IMR-90 (cell line): ENCODE measurements at regions not wholly inside any gene's neighbourhood (a gene's known extent, or its start where the extent isn't known, plus 50 kb on each side); places are given as distances from the start of the nearest gene placed in this dataset.

Experiments
- ATAC-seq: fragments of 200-7000 bp; cut with Tn5 transposase; 2 replicates; pipeline ENCODE4 v1.9.1; 2020; ENCODE audit warnings: low read depth, mild to moderate bottlenecking, moderate library complexity
- BruUV-seq: library from RNA; stranded (reverse); fragments of 400-500 nt; replicated peaks from 2 replicates; lab custom pipeline; 2021; lab: Mats Ljungman, UMichigan
- CTCF ChIA-PET: fragments of 300-600 bp; formaldehyde crosslinking; extraction: SDS; loops from one replicate; lab custom pipeline; 2021; ENCODE audit warnings: antibody characterized with exemption; lab: Yijun Ruan, JAX
- POLR2A ChIA-PET: fragments of 300-600 bp; sonication (Branson Sonifier 250); formaldehyde crosslinking; loops from one replicate; lab custom pipeline; 2022; ENCODE audit warnings: antibody characterized with exemption; ENCODE audit not compliant: unreplicated experiment; lab: Charles Lee
- DNase-seq: peaks from one replicate; pipeline ENCODE4 v3.0.0; 2013
- H2AFZ ChIP-seq: replicated peaks from 2 replicates; pipeline ENCODE3; 2013; ENCODE audit warnings: low read length, mild to moderate bottlenecking; ENCODE audit not compliant: poor library complexity
- H2AK5ac ChIP-seq: 2 replicates; pipeline ENCODE4 v1.6.1; 2013; ENCODE audit warnings: low read depth, low read length, inconsistent platforms
- H2AK9ac ChIP-seq: replicated peaks from 2 replicates; pipeline ENCODE3; 2013; ENCODE audit warnings: mild to moderate bottlenecking, low read depth, low read length, moderate library complexity; ENCODE audit not compliant: poor library complexity
- H2BK120ac ChIP-seq: 2 replicates; pipeline ENCODE4 v1.6.1; 2013; ENCODE audit warnings: low read depth, low read length, inconsistent platforms
- H2BK15ac ChIP-seq: 3 replicates; pipeline ENCODE4 v1.6.1; 2013; ENCODE audit warnings: low read depth, low read length, inconsistent platforms
- H2BK20ac ChIP-seq: 2 replicates; pipeline ENCODE4 v1.6.1; 2013; ENCODE audit warnings: low read depth, mild to moderate bottlenecking, inconsistent platforms, low read length, moderate library complexity
- H2BK5ac ChIP-seq: 2 replicates; pipeline ENCODE4 v1.6.1; 2013; ENCODE audit warnings: mild to moderate bottlenecking, low read depth, low read length, inconsistent platforms; ENCODE audit not compliant: poor library complexity, severe bottlenecking
- H3K14ac ChIP-seq: replicated peaks from 2 replicates; pipeline ENCODE4 v1.6.1; 2013; ENCODE audit warnings: low read depth, low read length, inconsistent platforms
- H3K18ac ChIP-seq: 2 replicates; pipeline ENCODE4 v1.6.1; 2013; ENCODE audit warnings: low read depth, low read length, control low read depth
- H3K23ac ChIP-seq: 2 replicates; pipeline ENCODE4 v1.6.1; 2013; ENCODE audit warnings: low read depth, low read length, inconsistent platforms
- H3K27ac ChIP-seq: 2 replicates; pipeline ENCODE4 v1.5.1; 2013; ENCODE audit warnings: mild to moderate bottlenecking, control low read depth, low read length; ENCODE audit not compliant: insufficient read depth
- H3K27me3 ChIP-seq: 2 replicates; pipeline ENCODE4 v1.6.1; 2013; ENCODE audit warnings: low read length; ENCODE audit not compliant: control insufficient read depth, insufficient read depth
- H3K36me3 ChIP-seq: 2 replicates; pipeline ENCODE4 v1.6.1; 2013; ENCODE audit warnings: low read length, mixed read lengths; ENCODE audit not compliant: control insufficient read depth, insufficient read depth
- H3K4ac ChIP-seq: 2 replicates; pipeline ENCODE4 v1.6.1; 2013; ENCODE audit warnings: low read depth, low read length, inconsistent platforms
- H3K4me1 ChIP-seq: 2 replicates; pipeline ENCODE4 v1.6.1; 2013; ENCODE audit warnings: low read length, mixed read lengths; ENCODE audit not compliant: control insufficient read depth, insufficient read depth
- H3K4me2 ChIP-seq: 2 replicates; pipeline ENCODE4 v1.6.1; 2013; ENCODE audit warnings: low read depth, mild to moderate bottlenecking, control low read depth, low read length, moderate library complexity
- H3K4me3 ChIP-seq: 2 replicates; pipeline ENCODE4 v1.5.1; 2013; ENCODE audit warnings: low read depth, mild to moderate bottlenecking, control low read depth, low read length, moderate library complexity; ENCODE audit not compliant: insufficient read depth
- H3K56ac ChIP-seq: 2 replicates; pipeline ENCODE4 v1.6.1; 2013; ENCODE audit warnings: low read length, inconsistent platforms; ENCODE audit not compliant: insufficient read depth; ENCODE audit errors: extremely low read depth
- H3K79me1 ChIP-seq, 2 experiments: 2 replicates each; pipeline ENCODE4 v1.6.1; 2013; ENCODE audit warnings: low read length in 2 of 2, inconsistent platforms in 1 of 2, low read depth in 1 of 2
- H3K9ac ChIP-seq: 2 replicates; pipeline ENCODE4 v1.6.1; 2013; ENCODE audit warnings: low read depth, low read length, control low read depth
- H3K9me1 ChIP-seq: 2 replicates; pipeline ENCODE4 v1.6.1; 2013; ENCODE audit warnings: low read length, inconsistent platforms; ENCODE audit not compliant: insufficient read depth
- H3K9me3 ChIP-seq: 2 replicates; pipeline ENCODE4 v1.6.1; 2013; ENCODE audit warnings: low read length; ENCODE audit not compliant: control insufficient read depth, insufficient read depth
- H4K20me1 ChIP-seq: 2 replicates; pipeline ENCODE4 v1.6.1; 2013; ENCODE audit warnings: low read length, inconsistent platforms; ENCODE audit not compliant: insufficient read depth
- H4K5ac ChIP-seq: 2 replicates; pipeline ENCODE4 v1.6.1; 2013; ENCODE audit warnings: mild to moderate bottlenecking, low read depth, low read length, control low read depth
- H4K8ac ChIP-seq, 2 experiments: 2 replicates each; pipeline ENCODE4 v1.6.1; 2013; ENCODE audit warnings: low read depth in 2 of 2, low read length in 2 of 2, control low read depth in 1 of 2, inconsistent platforms in 1 of 2
- H4K91ac ChIP-seq: 2 replicates; pipeline ENCODE4 v1.6.1; 2013; ENCODE audit warnings: low read depth, low read length, inconsistent platforms; ENCODE audit not compliant: insufficient read depth
- CEBPB ChIP-seq: IDR thresholded peaks from 2 replicates; pipeline ENCODE4 v1.6.1; 2012; ENCODE audit warnings: low read depth, low read length, improper control_type of control experiment
- FOS ChIP-seq: fragments of 150-350 bp; IDR thresholded peaks from 2 replicates; pipeline ENCODE4 v1.6.1; 2016; ENCODE audit warnings: low read depth, low read length
- MAFK ChIP-seq: IDR thresholded peaks from 2 replicates; pipeline ENCODE4 v1.6.1; 2012; ENCODE audit warnings: low read depth, low read length, improper control_type of control experiment
- MAZ ChIP-seq: IDR thresholded peaks from 2 replicates; pipeline ENCODE4 v1.6.1; 2012; ENCODE audit warnings: low read depth, mild to moderate bottlenecking, low read length, improper control_type of control experiment, moderate library complexity, borderline replicate concordance
- POLR2A ChIP-seq: IDR thresholded peaks from 2 replicates; pipeline ENCODE4 v1.6.1; 2012; ENCODE audit warnings: mild to moderate bottlenecking, low read depth, low read length
- RFX5 ChIP-seq: IDR thresholded peaks from 2 replicates; pipeline ENCODE4 v1.8.0; 2012; ENCODE audit warnings: low read depth, mild to moderate bottlenecking, low read length, moderate library complexity
- WGBS, 2 experiments: methylation state at CpG; one replicate each; pipeline versions ENCODE4 v1.1.5 to v1.1.7; 2013; ENCODE audit warnings: missing lambda C conversion rate in 2 of 2; ENCODE audit not compliant: insufficient read length in 1 of 2; ENCODE audit errors: extremely low coverage in 2 of 2; 5-methylcytosine and 5-hydroxymethylcytosine counted together
- dilution Hi-C: fragments of 300-500 bp; cut with HindIII; formaldehyde crosslinking; loops from one replicate; pipeline ENCODE4 v1.14.3; 2018; ENCODE audit warnings: low sequenced_read_pairs; ENCODE audit not compliant: unreplicated experiment
- in situ Hi-C: fragments of 300-500 bp; cut with MboI; formaldehyde crosslinking; loops from 3 replicates; pipeline ENCODE4 v1.14.3; 2019; ENCODE audit warnings: low sequenced_read_pairs, inconsistent platforms, mixed read lengths
- intact Hi-C: fragments of 100-400 bp; cut with micrococcal nuclease; formaldehyde crosslinking; loops from 2 replicates; pipeline ENCODE4 v1.10.0; 2022
- TF ChIP-seq, protein P1 (sequence below): fragments of 150-350 bp; IDR thresholded peaks from 2 replicates; pipeline ENCODE4 v1.6.1; 2016; ENCODE audit warnings: low read depth, mild to moderate bottlenecking, low read length, moderate library complexity, borderline replicate concordance

DNA sequence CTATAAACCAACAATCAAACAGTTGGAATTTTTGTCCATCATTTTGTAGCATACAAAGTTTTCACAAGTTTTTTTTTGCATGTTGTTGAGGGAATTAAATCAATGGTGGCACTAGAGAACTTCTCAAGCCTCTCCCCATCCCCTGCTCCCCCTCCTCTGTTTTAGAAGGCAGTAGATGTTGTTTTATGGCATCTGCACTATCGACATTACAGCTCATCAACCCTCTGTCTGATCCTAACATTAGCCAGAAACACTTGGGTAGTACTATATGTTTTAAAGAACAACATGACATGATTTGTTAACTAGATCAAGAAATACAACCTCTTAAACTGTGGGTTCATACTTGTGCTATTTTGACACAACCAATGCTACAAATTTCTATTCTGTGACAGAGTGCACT lies 306.5 kb upstream of the NR5A2 start:
- peaks cover 3% of the 10 kb centered on the region for H3K27me3 ChIP-seq
- TF ChIP-seq, protein P1, sequence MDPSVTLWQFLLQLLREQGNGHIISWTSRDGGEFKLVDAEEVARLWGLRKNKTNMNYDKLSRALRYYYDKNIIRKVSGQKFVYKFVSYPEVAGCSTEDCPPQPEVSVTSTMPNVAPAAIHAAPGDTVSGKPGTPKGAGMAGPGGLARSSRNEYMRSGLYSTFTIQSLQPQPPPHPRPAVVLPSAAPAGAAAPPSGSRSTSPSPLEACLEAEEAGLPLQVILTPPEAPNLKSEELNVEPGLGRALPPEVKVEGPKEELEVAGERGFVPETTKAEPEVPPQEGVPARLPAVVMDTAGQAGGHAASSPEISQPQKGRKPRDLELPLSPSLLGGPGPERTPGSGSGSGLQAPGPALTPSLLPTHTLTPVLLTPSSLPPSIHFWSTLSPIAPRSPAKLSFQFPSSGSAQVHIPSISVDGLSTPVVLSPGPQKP = no peak
- TF ChIP-seq POLR2A (no peak), CEBPB (no peak), FOS (no peak), MAFK (no peak), MAZ (no peak), RFX5 (no peak)
- CTCF ChIA-PET = interaction anchor here (0.6 kb wide), 1 partner anchor 788 kb away, joined by 3 read pairs; no protein-coding TSS in a partner anchor
- H4K91ac ChIP-seq = no peak overlapping the region
- no peak overlapping the region for H3K23ac ChIP-seq
- dilution Hi-C loops = no loop called here
- no peak overlapping the region for H3K4ac ChIP-seq
- H3K4me3 ChIP-seq = no peak overlapping the region
- no peak overlapping the region for H4K5ac ChIP-seq
- H3K56ac ChIP-seq = no peak overlapping the region
- H3K27ac ChIP-seq = no peak overlapping the region
- no peak overlapping the region for H2AK5ac ChIP-seq
- H3K9me1 ChIP-seq = no peaks in the 10 kb centered on the region
- no peak overlapping the region for H2AFZ ChIP-seq
- no peak overlapping the region for H3K18ac ChIP-seq
- H3K4me2 ChIP-seq = no peak overlapping the region
- no peak overlapping the region for H3K14ac ChIP-seq
- H2BK20ac ChIP-seq = no peak overlapping the region
- H4K8ac ChIP-seq = no peak overlapping the region
- DNase-seq (no peak), ATAC-seq (no peak)
- no peak overlapping the region for H2BK15ac ChIP-seq
- no peaks in the 10 kb centered on the region for H3K4me1 ChIP-seq
- no peaks in the 10 kb centered on the region for H4K20me1 ChIP-seq
- no peak overlapping the region for H2BK120ac ChIP-seq
- BruUV-seq = no TSS peak
- H3K9me3 ChIP-seq = no peaks in the 10 kb centered on the region; the same call in 1 of the 2 replicates
- H3K9ac ChIP-seq = no peak overlapping the region
- in situ Hi-C loops = no loop called here
- no peak overlapping the region for H2AK9ac ChIP-seq
- H3K79me1 ChIP-seq = no peaks in the 10 kb centered on the region
- intact Hi-C loops = no loop called here
- no CpG with 5 or more reads among the region's 1 CpG for WGBS, 2 experiments
- H2BK5ac ChIP-seq = no peak overlapping the region
- H3K36me3 ChIP-seq = no peaks in the 10 kb centered on the region
- POLR2A ChIA-PET = no interaction called here
